ENCODE measurements at regions not wholly inside any gene's neighbourhood (a gene's known extent, or its start where the extent isn't known, plus 50 kb on each side); places are given as distances from the start of the nearest gene placed in this dataset.

- DNase-seq (ENCODE audit: low read depth): no peak
Observed at GRCh38 chr4:57689693-57690205, 579.6 kb upstream of the IGFBP7 start.

DNA sequence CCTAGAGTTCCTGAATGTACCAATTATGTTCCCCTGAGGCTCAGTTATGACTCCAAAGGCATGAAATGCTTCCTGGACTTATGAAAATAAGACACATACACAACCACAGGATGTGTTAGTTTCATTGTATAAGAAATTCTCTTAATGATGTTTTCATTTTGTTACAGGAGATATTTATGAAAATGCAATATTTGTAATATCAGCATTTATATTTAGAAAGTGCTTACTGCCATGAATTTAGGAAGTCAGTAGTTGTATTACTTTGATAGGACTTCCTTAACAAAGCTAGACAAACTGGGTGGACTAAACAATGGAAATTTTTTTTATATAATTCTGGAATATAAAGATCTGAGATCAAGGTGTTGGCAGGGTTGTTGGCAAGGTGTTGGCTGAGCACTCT lies 572.1 kb upstream of the IGFBP7 start:
- no peak for DNase-seq (ENCODE audit: low read depth)

GRCh38 chr4:57679969-57680368 lies 569.8 kb upstream of the IGFBP7 start:
- DNase-seq (ENCODE audit: low read depth): no peak

DNA sequence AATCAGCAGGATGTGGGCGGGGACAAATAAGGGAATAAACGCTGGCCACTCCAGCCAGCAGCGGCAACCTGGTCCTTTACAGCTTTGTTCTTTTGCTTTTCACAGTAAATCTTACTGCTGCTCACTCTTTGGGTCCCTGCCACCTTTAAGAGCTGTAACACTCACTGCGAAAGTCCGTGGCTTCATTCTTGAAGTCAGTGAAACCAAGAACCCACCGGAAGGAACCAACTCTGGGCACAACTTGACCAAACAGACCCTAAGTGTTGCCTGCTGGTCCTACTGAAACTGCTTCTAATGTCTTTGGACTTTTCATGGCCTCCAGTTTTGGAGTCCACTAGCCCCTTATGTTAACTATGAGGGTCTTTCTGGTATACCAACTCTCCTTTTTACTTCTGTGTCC lies 566.2 kb upstream of the IGFBP7 start:
- DNase-seq (ENCODE audit: low read depth): no peak

DNA sequence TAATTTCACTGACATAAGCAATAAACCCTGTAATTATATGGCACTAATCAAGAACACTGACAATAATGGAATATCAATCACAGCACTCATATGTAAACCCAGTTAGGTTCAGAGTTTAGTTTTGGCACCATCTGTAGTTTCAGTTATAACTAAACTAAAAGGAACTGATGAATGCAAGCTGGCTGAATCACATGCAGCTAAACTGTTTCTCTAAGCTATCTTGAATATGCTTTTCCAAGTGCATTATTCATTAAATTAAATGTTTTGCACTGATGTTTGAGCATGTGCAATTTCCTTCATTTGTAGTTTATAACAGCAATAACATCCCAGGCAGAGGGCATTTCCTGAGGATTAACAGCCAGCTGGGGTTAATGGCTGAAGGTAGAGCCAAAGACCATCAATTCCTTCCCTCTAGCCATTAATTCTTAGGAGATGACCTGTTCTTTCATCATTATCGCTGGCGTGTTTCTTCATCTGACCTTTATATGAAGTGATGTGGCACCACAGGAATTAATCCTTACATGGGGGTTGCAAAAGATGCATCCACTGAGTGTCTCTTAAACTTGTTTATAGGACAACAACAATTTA lies 562.8 kb upstream of the IGFBP7 start:
- DNase-seq (ENCODE audit: low read depth): no peak

DNA sequence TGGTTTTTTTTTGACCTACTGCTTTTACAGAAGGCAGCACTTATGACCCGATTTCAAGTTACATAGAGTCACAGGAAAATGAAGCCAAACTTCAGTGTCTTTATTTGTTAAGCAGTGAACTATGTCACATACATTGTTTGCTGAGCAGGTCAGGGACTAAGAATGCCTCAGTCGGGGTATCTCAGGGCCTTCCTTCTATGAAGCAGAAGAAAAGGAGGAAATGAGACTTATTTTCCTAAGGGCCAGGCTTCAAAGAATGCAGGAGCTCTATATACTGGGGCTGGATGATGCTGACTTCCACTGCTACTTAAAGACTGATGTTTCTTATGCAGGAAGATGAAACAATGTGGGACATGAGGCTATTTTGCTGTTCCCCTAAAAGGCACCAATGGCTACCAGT lies 558.4 kb upstream of the IGFBP7 start:
- DNase-seq (ENCODE audit: low read depth): no peak

GRCh38 chr4:57665806-57666205 lies 555.6 kb upstream of the IGFBP7 start:
- no peak for DNase-seq (ENCODE audit: low read depth)

DNA sequence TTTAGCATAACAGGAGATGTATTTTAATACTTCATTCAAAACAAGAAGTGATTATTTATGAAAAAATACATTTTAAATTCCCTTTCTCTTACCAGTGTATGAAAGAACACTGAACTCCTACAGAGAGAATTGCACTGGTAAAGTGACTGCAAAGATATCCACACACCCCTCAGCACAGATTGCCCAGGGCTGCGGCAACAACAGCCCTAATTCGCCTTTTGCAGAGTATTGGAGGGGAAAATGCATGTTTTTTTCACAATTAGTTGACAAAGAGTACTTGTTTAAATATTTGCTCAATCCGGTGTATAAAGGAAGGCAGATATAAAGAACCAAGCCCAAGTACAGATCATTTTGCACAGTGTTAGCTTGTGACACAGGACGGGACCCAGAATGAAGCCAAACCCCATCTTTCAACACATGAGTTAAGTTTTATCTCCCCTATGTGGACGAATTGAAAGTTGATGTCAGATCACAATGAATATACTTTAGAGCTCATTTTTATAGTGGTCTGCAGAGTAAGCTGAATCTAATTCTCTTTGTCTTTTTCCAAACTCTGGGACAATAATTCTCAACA lies 551.4 kb upstream of the IGFBP7 start:
- DNase-seq (ENCODE audit: low read depth): no peak

DNA sequence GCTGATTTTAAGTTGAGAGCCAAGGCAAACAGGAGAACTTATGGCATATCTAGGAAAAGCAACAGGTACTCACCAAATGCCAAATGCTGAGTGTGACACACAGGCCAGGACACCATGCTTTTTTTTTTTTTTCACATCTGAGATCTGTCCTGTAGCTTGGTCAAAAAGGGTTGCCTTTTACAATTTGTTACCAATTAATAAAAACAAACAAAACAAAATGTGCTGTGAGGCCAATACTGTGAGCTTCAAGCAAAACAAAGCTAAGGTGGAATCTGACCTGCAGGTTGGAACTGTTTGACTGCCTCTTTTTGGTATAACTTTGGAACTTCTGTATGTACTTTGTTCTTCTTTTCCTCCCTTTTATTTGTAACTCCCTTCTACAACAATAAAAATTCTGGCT lies 548.5 kb upstream of the IGFBP7 start:
- no peak for DNase-seq (ENCODE audit: low read depth)

DNA sequence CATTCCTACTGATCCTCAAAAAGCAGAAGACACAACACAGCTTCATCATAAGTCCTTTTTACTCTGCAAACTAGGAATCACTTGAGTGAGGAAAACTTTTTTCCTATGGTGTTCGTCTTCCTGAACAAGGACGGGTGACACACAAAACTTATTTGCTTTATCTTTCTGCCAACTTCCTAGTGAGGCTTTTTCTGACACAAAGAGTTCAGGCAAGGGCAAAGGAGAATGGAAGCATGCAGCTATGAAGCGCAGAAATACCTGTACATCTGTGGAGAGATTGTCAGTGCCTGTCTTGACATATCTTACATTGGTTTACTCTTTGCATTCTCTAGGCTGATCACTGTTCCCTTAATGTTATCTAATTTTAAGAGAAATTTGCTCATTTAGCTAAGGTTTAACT lies 548.0 kb upstream of the IGFBP7 start:
- no peak for DNase-seq (ENCODE audit: low read depth)

- no peak for DNase-seq (ENCODE audit: low read depth)
Observed at GRCh38 chr4:57655342-57655741, 545.2 kb upstream of the IGFBP7 start.

DNA sequence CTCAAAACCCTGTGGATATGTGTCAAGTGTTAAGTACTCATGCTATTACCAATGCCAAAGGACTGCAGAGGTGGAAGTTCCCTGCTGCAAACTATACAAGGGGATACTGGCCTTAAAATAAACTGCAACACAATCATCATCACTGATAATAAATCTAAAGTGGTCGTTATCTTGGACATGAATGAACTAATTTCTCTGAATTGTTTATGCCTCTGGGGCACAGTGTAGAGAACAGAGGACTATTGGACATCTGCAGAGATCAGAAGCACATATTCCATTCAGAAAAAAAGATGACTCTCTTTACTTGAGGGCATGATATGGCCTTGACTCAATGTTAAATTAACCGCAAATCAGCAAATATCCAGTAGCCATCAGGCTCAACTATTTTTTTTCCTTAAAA lies 542.6 kb upstream of the IGFBP7 start:
- DNase-seq (ENCODE audit: low read depth): no peak

GRCh38 chr4:57640391-57641100 lies 530.4 kb upstream of the IGFBP7 start:
- DNase-seq (ENCODE audit: low read depth): no peak

GRCh38 chr4:57639561-57640382 lies 529.6 kb upstream of the IGFBP7 start:
- DNase-seq (ENCODE audit: low read depth): no peak

GRCh38 chr4:57635910-57636309 lies 525.7 kb upstream of the IGFBP7 start:
- no peak for DNase-seq (ENCODE audit: low read depth)

DNA sequence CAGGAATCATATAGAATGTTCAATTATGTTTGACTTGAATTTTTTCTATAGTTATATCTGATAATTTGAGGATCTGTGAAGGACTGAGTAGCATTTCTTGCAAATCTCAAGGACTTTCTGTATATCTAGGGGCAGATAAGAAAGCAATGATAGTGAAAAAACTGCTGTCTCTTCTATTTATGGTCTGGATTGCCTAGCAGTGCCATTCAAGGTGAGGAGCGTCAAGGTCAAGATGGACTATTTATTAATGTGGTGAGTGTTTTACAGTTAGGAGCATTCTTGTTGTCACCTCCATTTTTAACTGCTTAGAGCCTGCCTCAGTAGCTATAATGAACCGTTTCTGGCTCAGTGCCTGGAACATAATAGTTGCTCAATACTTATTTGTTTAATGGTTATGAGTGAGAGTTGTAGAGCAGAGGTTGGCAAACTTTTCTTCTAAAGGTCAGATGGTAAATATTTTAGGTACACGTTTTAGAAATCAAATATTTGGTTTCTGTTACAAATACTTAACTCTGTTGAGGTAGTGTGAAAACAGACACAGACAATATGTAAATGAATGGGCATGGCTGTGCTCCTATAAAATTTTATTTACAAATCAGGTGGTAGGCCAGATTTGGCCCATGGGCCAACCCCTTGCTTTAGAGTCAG lies 523.2 kb upstream of the IGFBP7 start:
- DNase-seq (ENCODE audit: low read depth): no peak

DNA sequence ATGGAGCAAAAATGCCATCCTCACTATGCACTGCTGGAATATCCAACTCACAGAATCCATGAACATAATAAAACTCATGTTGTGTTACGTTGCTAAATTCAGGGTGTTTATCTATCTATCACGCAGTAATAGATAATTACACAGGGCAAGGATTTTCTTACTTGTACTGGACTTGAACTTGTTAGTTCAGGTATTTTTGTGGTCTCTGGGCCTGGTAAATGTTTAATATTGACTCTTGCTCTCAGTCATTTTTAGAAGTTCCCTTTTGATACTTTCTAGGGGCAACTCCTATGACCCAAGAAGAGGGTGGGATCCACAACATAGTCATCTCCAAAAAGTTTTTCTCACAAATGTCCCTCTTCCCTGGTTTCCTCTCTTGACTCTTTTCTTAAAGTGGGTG lies 522.4 kb upstream of the IGFBP7 start:
- DNase-seq (ENCODE audit: low read depth): no peak

- no peak for DNase-seq (ENCODE audit: low read depth)
Observed at GRCh38 chr4:57631147-57631546, 521.0 kb upstream of the IGFBP7 start.

DNA sequence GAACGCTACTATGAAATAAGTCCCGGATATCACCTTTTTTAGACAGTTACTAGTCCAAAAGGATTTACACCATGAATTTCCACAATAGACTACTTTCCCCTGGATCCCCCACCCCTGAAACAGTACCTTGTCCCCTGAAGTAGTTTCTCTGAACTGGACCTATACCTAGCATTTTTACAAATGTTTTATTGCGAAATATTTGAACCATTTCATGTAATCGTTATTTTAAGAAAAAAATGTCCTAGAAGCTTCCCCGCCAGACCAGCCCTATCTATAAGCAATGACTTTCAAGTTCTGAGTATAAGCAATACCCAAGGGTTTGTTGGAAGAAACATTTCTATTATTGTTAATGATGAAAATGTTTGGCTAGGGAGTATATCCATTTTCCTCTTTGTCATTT lies 517.8 kb upstream of the IGFBP7 start:
- DNase-seq (ENCODE audit: low read depth): no peak

- DNase-seq (ENCODE audit: low read depth): no peak
Observed at GRCh38 chr4:57614257-57614932, 504.2 kb upstream of the IGFBP7 start.

GRCh38 chr4:57612279-57612678 lies 502.1 kb upstream of the IGFBP7 start:
- DNase-seq (ENCODE audit: low read depth): no peak

All from stimulated activated CD4-positive, alpha-beta T cell treated with anti-CD3 and anti-CD28 coated beads, Interleukin-2, amount 100 ng/mL, for 4 hours (primary cell).